ENCODE measurements at regions not wholly inside any gene's neighbourhood (a gene's known extent, or its start where the extent isn't known, plus 50 kb on each side); places are given as distances from the start of the nearest gene placed in this dataset.

DNA sequence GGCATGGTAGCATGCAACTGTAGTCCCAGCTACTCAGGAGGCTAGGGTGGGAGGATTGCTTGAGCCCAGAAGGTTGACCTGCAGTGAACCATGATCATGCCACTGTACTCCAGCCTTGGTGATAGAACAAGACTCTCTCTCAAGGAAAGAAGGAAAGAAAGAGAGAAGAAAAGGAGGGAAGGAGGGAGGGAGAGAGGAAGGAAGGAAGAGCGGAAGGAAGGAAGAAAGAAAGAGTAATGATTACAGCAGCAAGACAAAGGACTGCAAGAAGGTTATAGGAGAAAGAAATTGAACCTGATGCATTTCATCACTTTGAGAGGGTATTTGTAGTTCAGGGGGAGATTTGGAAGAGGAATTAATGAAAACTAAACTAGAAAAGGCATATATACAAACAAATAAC, 155.7 kb downstream of the LACC1 start:
- DNase-seq (ENCODE audit: low spot score) (no peak), FAIRE-seq (no peak), ATAC-seq (no peak)
- Histone ChIP-seq H3K27me3 (ENCODE audit: control insufficient read depth in 1 of 2, insufficient read depth in 2 of 2, low read length in 2 of 2) (no peaks in the 10 kb centered on the region), H3K79me2 (ENCODE audit: insufficient read depth, low read length) (no peaks in the 10 kb centered on the region), H3K9ac (ENCODE audit: insufficient read depth, low read depth, low read length) (no peak overlapping the region), H3K4me2 (ENCODE audit: low read depth, low read length) (no peak overlapping the region), H3K9me3 (ENCODE audit: low read length) (no peaks in the 10 kb centered on the region), H3K36me3 (replicated peaks in 1 of 2; ENCODE audit: control insufficient read depth in 1 of 2, insufficient read depth in 2 of 2, low read length in 2 of 2) (no peaks in the 10 kb centered on the region), H3K4me1 (ENCODE audit: insufficient read depth, low read length) (no peaks in the 10 kb centered on the region), H3K27ac (ENCODE audit: extremely low read length, insufficient read depth, low read length) (no peak overlapping the region), H3K4me3 (replicated peaks in 1 of 3; ENCODE audit: insufficient read depth in 1 of 3, low read depth in 2 of 3, low read length in 3 of 3) (no peak overlapping the region), H4K20me1 (ENCODE audit: insufficient read depth, low read length) (no peaks in the 10 kb centered on the region), H2AFZ (ENCODE audit: low read length) (no peak overlapping the region)
- intact Hi-C loops (cut with micrococcal nuclease; ENCODE audit: unreplicated experiment) (no loop called here), in situ Hi-C loops (cut with HindIII; ENCODE audit: extremely low pct_ligation_motif_present, low pct_unique_long_range_greater_than_20kb) (no loop called here)
- TF ChIP-seq ZFP36L1 (CRISPR knock-in tag; IDR thresholded peaks at IDR 0.05), result no peak
- TF ChIP-seq ZNF335 (CRISPR knock-in tag; IDR thresholded peaks at IDR 0.05), result no peak
- ChIA-PET POLR2A (no interaction called here), CTCF (ENCODE audit: low intra/inter-chr PET ratio, low total read pairs) (no interaction called here)
- BruUV-seq (replicated peaks), result no TSS peak
- 98% methylated on average over 1 of the region's 1 CpG for WGBS (ENCODE audit: low lambda C conversion rate)

DNA sequence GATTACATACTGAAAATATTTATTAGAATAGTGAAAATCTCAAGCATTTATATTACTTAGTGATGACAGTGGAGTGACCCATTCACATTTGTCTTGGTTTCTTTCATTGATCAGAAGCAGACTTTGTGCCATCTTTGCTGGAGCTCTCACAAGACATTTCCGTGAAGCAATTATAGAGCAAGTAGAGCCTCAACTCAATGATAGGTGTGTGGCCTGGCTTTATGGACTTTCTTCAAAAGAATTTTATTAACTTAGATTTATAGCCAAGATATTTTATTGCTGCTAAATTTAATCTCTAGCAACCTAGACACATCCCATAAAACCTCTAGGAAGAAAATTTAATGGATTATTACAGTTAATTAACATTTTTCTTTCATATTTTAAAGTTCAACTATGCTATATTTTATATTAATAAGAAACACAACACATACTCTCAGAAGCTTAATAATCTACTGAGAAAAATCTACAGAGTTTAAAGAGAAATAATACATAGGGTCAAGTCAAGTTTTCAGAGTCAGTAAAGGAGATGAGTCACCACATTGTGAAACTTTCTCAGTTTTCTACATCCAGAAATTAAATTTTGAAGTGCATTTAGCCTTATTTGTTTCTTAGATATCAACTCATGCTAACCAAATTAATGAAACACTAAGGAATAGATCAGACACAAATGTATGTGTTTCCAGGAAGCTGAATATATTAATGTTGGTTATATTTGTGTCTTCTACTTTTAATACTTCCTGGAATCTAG, 160.5 kb downstream of the LACC1 start:
- H3K79me2 ChIP-seq (ENCODE audit: insufficient read depth, low read length), result no peaks in the 10 kb centered on the region
- in situ Hi-C loops (cut with HindIII; ENCODE audit: extremely low pct_ligation_motif_present, low pct_unique_long_range_greater_than_20kb), result no loop called here
- no peak overlapping the region for H3K4me2 ChIP-seq (ENCODE audit: low read depth, low read length)
- intact Hi-C loops (cut with micrococcal nuclease; ENCODE audit: unreplicated experiment), result no loop called here
- H3K27me3 ChIP-seq (ENCODE audit: control insufficient read depth in 1 of 2, insufficient read depth in 2 of 2, low read length in 2 of 2), result no peaks in the 10 kb centered on the region
- no peak overlapping the region for H2AFZ ChIP-seq (ENCODE audit: low read length)
- no peak overlapping the region for H3K9ac ChIP-seq (ENCODE audit: insufficient read depth, low read depth, low read length)
- no peaks in the 10 kb centered on the region for H4K20me1 ChIP-seq (ENCODE audit: insufficient read depth, low read length)
- ChIA-PET POLR2A (no interaction called here), CTCF (ENCODE audit: low intra/inter-chr PET ratio, low total read pairs) (no interaction called here)
- no TSS peak for BruUV-seq (replicated peaks)
- ATAC-seq (no peak), DNase-seq (ENCODE audit: low spot score) (no peak), FAIRE-seq (no peak)
- H3K4me3 ChIP-seq (replicated peaks in 1 of 3; ENCODE audit: insufficient read depth in 1 of 3, low read depth in 2 of 3, low read length in 3 of 3), result no peak overlapping the region
- no peaks in the 10 kb centered on the region for H3K4me1 ChIP-seq (ENCODE audit: insufficient read depth, low read length)
- 33% methylated on average over 1 of the region's 1 CpG for WGBS (ENCODE audit: low lambda C conversion rate)
- no peaks in the 10 kb centered on the region for H3K36me3 ChIP-seq (replicated peaks in 1 of 2; ENCODE audit: control insufficient read depth in 1 of 2, insufficient read depth in 2 of 2, low read length in 2 of 2)
- H3K9me3 ChIP-seq (ENCODE audit: low read length), result no peaks in the 10 kb centered on the region
- no peak overlapping the region for H3K27ac ChIP-seq (ENCODE audit: extremely low read length, insufficient read depth, low read length)
- TF ChIP-seq ZNF772 (CRISPR knock-in tag; IDR thresholded peaks at IDR 0.05) (no peak), SP5 (CRISPR knock-in tag; IDR thresholded peaks at IDR 0.05; ENCODE audit: borderline replicate concordance, low read depth) (no peak), SRF (IDR thresholded peaks at IDR 0.05; ENCODE audit: low read depth, low read length) (no peak), ZNF282 (IDR thresholded peaks at IDR 0.05; ENCODE audit: partially characterized antibody) (no peak), ZNF136 (CRISPR knock-in tag; IDR thresholded peaks at IDR 0.05; ENCODE audit: low read depth) (no peak), SMYD3 (CRISPR knock-in tag; IDR thresholded peaks at IDR 0.05) (no peak), ZBTB8A (CRISPR knock-in tag; IDR thresholded peaks at IDR 0.05; ENCODE audit: borderline replicate concordance, low read depth) (no peak), SMC3 (IDR thresholded peaks at IDR 0.05; ENCODE audit: low read length) (no peak), ATF1 (CRISPR knock-in tag; IDR thresholded peaks at IDR 0.05) (no peak), FLYWCH1 (CRISPR knock-in tag; IDR thresholded peaks at IDR 0.05) (no peak), TCF7 (IDR thresholded peaks at IDR 0.05; ENCODE audit: low read depth) (no peak)
- TF ChIP-seq, protein P1, sequence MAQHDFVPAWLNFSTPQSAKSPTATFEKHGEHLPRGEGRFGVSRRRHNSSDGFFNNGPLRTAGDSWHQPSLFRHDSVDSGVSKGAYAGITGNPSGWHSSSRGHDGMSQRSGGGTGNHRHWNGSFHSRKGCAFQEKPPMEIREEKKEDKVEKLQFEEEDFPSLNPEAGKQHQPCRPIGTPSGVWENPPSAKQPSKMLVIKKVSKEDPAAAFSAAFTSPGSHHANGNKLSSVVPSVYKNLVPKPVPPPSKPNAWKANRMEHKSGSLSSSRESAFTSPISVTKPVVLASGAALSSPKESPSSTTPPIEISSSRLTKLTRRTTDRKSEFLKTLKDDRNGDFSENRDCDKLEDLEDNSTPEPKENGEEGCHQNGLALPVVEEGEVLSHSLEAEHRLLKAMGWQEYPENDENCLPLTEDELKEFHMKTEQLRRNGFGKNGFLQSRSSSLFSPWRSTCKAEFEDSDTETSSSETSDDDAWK (CRISPR knock-in tag; IDR thresholded peaks at IDR 0.05), result no peak
- TF ChIP-seq, protein P2, sequence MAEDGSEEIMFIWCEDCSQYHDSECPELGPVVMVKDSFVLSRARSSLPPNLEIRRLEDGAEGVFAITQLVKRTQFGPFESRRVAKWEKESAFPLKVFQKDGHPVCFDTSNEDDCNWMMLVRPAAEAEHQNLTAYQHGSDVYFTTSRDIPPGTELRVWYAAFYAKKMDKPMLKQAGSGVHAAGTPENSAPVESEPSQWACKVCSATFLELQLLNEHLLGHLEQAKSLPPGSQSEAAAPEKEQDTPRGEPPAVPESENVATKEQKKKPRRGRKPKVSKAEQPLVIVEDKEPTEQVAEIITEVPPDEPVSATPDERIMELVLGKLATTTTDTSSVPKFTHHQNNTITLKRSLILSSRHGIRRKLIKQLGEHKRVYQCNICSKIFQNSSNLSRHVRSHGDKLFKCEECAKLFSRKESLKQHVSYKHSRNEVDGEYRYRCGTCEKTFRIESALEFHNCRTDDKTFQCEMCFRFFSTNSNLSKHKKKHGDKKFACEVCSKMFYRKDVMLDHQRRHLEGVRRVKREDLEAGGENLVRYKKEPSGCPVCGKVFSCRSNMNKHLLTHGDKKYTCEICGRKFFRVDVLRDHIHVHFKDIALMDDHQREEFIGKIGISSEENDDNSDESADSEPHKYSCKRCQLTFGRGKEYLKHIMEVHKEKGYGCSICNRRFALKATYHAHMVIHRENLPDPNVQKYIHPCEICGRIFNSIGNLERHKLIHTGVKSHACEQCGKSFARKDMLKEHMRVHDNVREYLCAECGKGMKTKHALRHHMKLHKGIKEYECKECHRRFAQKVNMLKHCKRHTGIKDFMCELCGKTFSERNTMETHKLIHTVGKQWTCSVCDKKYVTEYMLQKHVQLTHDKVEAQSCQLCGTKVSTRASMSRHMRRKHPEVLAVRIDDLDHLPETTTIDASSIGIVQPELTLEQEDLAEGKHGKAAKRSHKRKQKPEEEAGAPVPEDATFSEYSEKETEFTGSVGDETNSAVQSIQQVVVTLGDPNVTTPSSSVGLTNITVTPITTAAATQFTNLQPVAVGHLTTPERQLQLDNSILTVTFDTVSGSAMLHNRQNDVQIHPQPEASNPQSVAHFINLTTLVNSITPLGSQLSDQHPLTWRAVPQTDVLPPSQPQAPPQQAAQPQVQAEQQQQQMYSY (CRISPR knock-in tag; IDR thresholded peaks at IDR 0.05), result no peak
